ENCODE measurements at regions not wholly inside any gene's neighbourhood (a gene's known extent, or its start where the extent isn't known, plus 50 kb on each side); places are given as distances from the start of the nearest gene placed in this dataset.

GRCh38 chr5:145574889-145575573 lies 260.1 kb downstream of the PRELID2 start:
- H3K4me1 Mint-ChIP-seq (ENCODE audit: low read depth) = no peaks in the 10 kb centered on the region
- peaks cover 26% of the 10 kb centered on the region for H3K9me3 Mint-ChIP-seq
- DNase-seq = no peak
- no peak overlapping the region for H3K4me3 Mint-ChIP-seq
- no peaks in the 10 kb centered on the region for H3K36me3 Mint-ChIP-seq (ENCODE audit: low read depth)
- no peak overlapping the region for H3K27ac Mint-ChIP-seq
- no peaks in the 10 kb centered on the region for H3K27me3 Mint-ChIP-seq

- Mint-ChIP-seq H3K27me3 (no peaks in the 10 kb centered on the region), H3K36me3 (ENCODE audit: low read depth) (no peaks in the 10 kb centered on the region), H3K4me3 (no peak overlapping the region), H3K4me1 (ENCODE audit: low read depth) (no peaks in the 10 kb centered on the region), H3K9me3 (peaks cover 3% of the 10 kb centered on the region), H3K27ac (no peak overlapping the region)
- DNase-seq = no peak
Measured at GRCh38 chr5:145568581-145568980, 266.6 kb downstream of the PRELID2 start.

- H3K4me1 Mint-ChIP-seq (ENCODE audit: low read depth) = no peaks in the 10 kb centered on the region
- DNase-seq = no peak
Measured at GRCh38 chr5:145562931-145563330, 272.2 kb downstream of the PRELID2 start.

GRCh38 chr5:145558288-145558687 lies 276.9 kb downstream of the PRELID2 start:
- no peaks in the 10 kb centered on the region for H3K4me1 Mint-ChIP-seq (ENCODE audit: low read depth)
- H3K27ac Mint-ChIP-seq = no peak overlapping the region
- H3K27me3 Mint-ChIP-seq = no peaks in the 10 kb centered on the region
- no peak overlapping the region for H3K4me3 Mint-ChIP-seq
- peaks cover 2% of the 10 kb centered on the region for H3K9me3 Mint-ChIP-seq
- H3K36me3 Mint-ChIP-seq (ENCODE audit: low read depth) = no peaks in the 10 kb centered on the region
- no peak for DNase-seq

More at GRCh38 chr5:145562931-145563330, 272.2 kb downstream of the PRELID2 start:
- Mint-ChIP-seq H3K9me3 (no peaks in the 10 kb centered on the region), H3K27ac (no peak overlapping the region), H3K27me3 (no peaks in the 10 kb centered on the region), H3K36me3 (ENCODE audit: low read depth) (no peaks in the 10 kb centered on the region), H3K4me3 (no peak overlapping the region)

- no peaks in the 10 kb centered on the region for H3K36me3 Mint-ChIP-seq (ENCODE audit: low read depth)
- no peaks in the 10 kb centered on the region for H3K4me1 Mint-ChIP-seq (ENCODE audit: low read depth)
- no peak overlapping the region for H3K4me3 Mint-ChIP-seq
Measured at GRCh38 chr5:145557345-145557744, 277.8 kb downstream of the PRELID2 start.

GRCh38 chr5:145554399-145554798 lies 280.7 kb downstream of the PRELID2 start:
- Mint-ChIP-seq H3K27ac (no peak overlapping the region), H3K9me3 (peaks cover 2% of the 10 kb centered on the region), H3K4me3 (no peak overlapping the region), H3K27me3 (no peaks in the 10 kb centered on the region), H3K4me1 (ENCODE audit: low read depth) (no peaks in the 10 kb centered on the region), H3K36me3 (ENCODE audit: low read depth) (no peaks in the 10 kb centered on the region)
- DNase-seq = no peak

More at GRCh38 chr5:145557345-145557744, 277.8 kb downstream of the PRELID2 start:
- no peak for DNase-seq
- no peak overlapping the region for H3K27ac Mint-ChIP-seq
- H3K9me3 Mint-ChIP-seq = peaks cover 2% of the 10 kb centered on the region
- no peaks in the 10 kb centered on the region for H3K27me3 Mint-ChIP-seq

- H3K27me3 Mint-ChIP-seq = no peaks in the 10 kb centered on the region
- no peak for DNase-seq
- no peak overlapping the region for H3K4me3 Mint-ChIP-seq
- H3K9me3 Mint-ChIP-seq = peaks cover 2% of the 10 kb centered on the region
- no peaks in the 10 kb centered on the region for H3K36me3 Mint-ChIP-seq (ENCODE audit: low read depth)
- no peak overlapping the region for H3K27ac Mint-ChIP-seq
- no peaks in the 10 kb centered on the region for H3K4me1 Mint-ChIP-seq (ENCODE audit: low read depth)
Measured at GRCh38 chr5:145553177-145553576, 282.0 kb downstream of the PRELID2 start.

GRCh38 chr5:145551714-145552113 lies 283.4 kb downstream of the PRELID2 start:
- H3K4me3 Mint-ChIP-seq = no peak overlapping the region
- H3K27me3 Mint-ChIP-seq = no peaks in the 10 kb centered on the region
- peaks cover 2% of the 10 kb centered on the region for H3K9me3 Mint-ChIP-seq
- H3K36me3 Mint-ChIP-seq (ENCODE audit: low read depth) = no peaks in the 10 kb centered on the region
- H3K27ac Mint-ChIP-seq = no peak overlapping the region
- no peak for DNase-seq
- no peaks in the 10 kb centered on the region for H3K4me1 Mint-ChIP-seq (ENCODE audit: low read depth)

GRCh38 chr5:145548097-145548496 lies 287.0 kb downstream of the PRELID2 start:
- Mint-ChIP-seq H3K36me3 (ENCODE audit: low read depth) (no peaks in the 10 kb centered on the region), H3K27ac (no peak overlapping the region), H3K4me3 (no peak overlapping the region), H3K9me3 (no peaks in the 10 kb centered on the region), H3K27me3 (no peaks in the 10 kb centered on the region), H3K4me1 (ENCODE audit: low read depth) (no peaks in the 10 kb centered on the region)
- DNase-seq = no peak

GRCh38 chr5:145544401-145544800 lies 290.7 kb downstream of the PRELID2 start:
- no peak for DNase-seq
- H3K27ac Mint-ChIP-seq = no peak overlapping the region

GRCh38 chr5:145543968-145544367 lies 291.2 kb downstream of the PRELID2 start:
- no peak for DNase-seq
- Mint-ChIP-seq H3K27me3 (no peaks in the 10 kb centered on the region), H3K9me3 (no peaks in the 10 kb centered on the region), H3K36me3 (ENCODE audit: low read depth) (no peaks in the 10 kb centered on the region), H3K4me1 (ENCODE audit: low read depth) (no peaks in the 10 kb centered on the region), H3K27ac (no peak overlapping the region), H3K4me3 (no peak overlapping the region)

More at GRCh38 chr5:145544401-145544800, 290.7 kb downstream of the PRELID2 start:
- H3K27me3 Mint-ChIP-seq = no peaks in the 10 kb centered on the region
- H3K9me3 Mint-ChIP-seq = no peaks in the 10 kb centered on the region
- no peak overlapping the region for H3K4me3 Mint-ChIP-seq
- no peaks in the 10 kb centered on the region for H3K36me3 Mint-ChIP-seq (ENCODE audit: low read depth)
- H3K4me1 Mint-ChIP-seq (ENCODE audit: low read depth) = no peaks in the 10 kb centered on the region

- H3K36me3 Mint-ChIP-seq (ENCODE audit: low read depth) = no peaks in the 10 kb centered on the region
- H3K4me3 Mint-ChIP-seq = no peak overlapping the region
- peaks cover 13% of the 10 kb centered on the region for H3K9me3 Mint-ChIP-seq
- DNase-seq = no peak
- no peaks in the 10 kb centered on the region for H3K27me3 Mint-ChIP-seq
- H3K4me1 Mint-ChIP-seq (ENCODE audit: low read depth) = no peaks in the 10 kb centered on the region
- H3K27ac Mint-ChIP-seq = no peak overlapping the region
Measured at GRCh38 chr5:145540375-145540774, 294.8 kb downstream of the PRELID2 start.

GRCh38 chr5:145539201-145539600 lies 295.9 kb downstream of the PRELID2 start:
- no peaks in the 10 kb centered on the region for H3K4me1 Mint-ChIP-seq (ENCODE audit: low read depth)
- no peak overlapping the region for H3K27ac Mint-ChIP-seq
- H3K36me3 Mint-ChIP-seq (ENCODE audit: low read depth) = no peaks in the 10 kb centered on the region
- no peak for DNase-seq
- H3K4me3 Mint-ChIP-seq = no peak overlapping the region
- H3K27me3 Mint-ChIP-seq = no peaks in the 10 kb centered on the region
- peaks cover 13% of the 10 kb centered on the region for H3K9me3 Mint-ChIP-seq

GRCh38 chr5:145536133-145536532 lies 299.0 kb downstream of the PRELID2 start:
- H3K4me1 Mint-ChIP-seq (ENCODE audit: low read depth) = no peaks in the 10 kb centered on the region
- no peak overlapping the region for H3K27ac Mint-ChIP-seq
- H3K9me3 Mint-ChIP-seq = peaks cover 13% of the 10 kb centered on the region
- no peaks in the 10 kb centered on the region for H3K36me3 Mint-ChIP-seq (ENCODE audit: low read depth)
- no peak for DNase-seq
- H3K4me3 Mint-ChIP-seq = no peak overlapping the region
- H3K27me3 Mint-ChIP-seq = no peaks in the 10 kb centered on the region

- no peaks in the 10 kb centered on the region for H3K27me3 Mint-ChIP-seq
- no peak for DNase-seq
- H3K4me1 Mint-ChIP-seq (ENCODE audit: low read depth) = no peaks in the 10 kb centered on the region
- H3K36me3 Mint-ChIP-seq (ENCODE audit: low read depth) = no peaks in the 10 kb centered on the region
- H3K9me3 Mint-ChIP-seq = peaks cover 5% of the 10 kb centered on the region
- H3K27ac Mint-ChIP-seq = no peak overlapping the region
- no peak overlapping the region for H3K4me3 Mint-ChIP-seq
Measured at GRCh38 chr5:145531038-145531734, 304.0 kb downstream of the PRELID2 start.
